K562 (cell line): ENCODE measurements at regions not wholly inside any gene's neighbourhood (a gene's known extent, or its start where the extent isn't known, plus 50 kb on each side); places are given as distances from the start of the nearest gene placed in this dataset.

Source experiments
- BCOR ChIP-seq: fragments of 450-650 bp; IDR thresholded peaks from 2 replicates; pipeline ENCODE4 v1.6.1; 2016
- CAMTA2 ChIP-seq: fragments of 250-450 bp; sonication (Bioruptor Pico); conservative IDR thresholded peaks from 2 replicates; pipeline ENCODE4 v1.5.1; 2022
- CC2D1A ChIP-seq: fragments of 450-650 bp; IDR thresholded peaks from 2 replicates; pipeline ENCODE4 v1.6.1; 2017; ENCODE audit warnings: mild to moderate bottlenecking
- E2F1 ChIP-seq: sonication (generic); formaldehyde crosslinking; IDR thresholded peaks from 2 replicates; pipeline ENCODE4 v1.8.1; 2023; ENCODE audit warnings: mild to moderate bottlenecking, missing genetic modification reagents, moderate library complexity
- FOXJ2 ChIP-seq: fragments of 200-800 bp; sonication (Bioruptor generic); IDR thresholded peaks from 2 replicates; pipeline ENCODE4 v1.6.1; 2016; ENCODE audit warnings: missing genetic modification characterization, missing compliant biosample characterization
- HCFC1 ChIP-seq: IDR thresholded peaks from 2 replicates; pipeline ENCODE4 v1.6.1; 2012; ENCODE audit warnings: low read depth, low read length, improper control_type of control experiment
- HDAC2 ChIP-seq: fragments of 450-650 bp; IDR thresholded peaks from 2 replicates; pipeline ENCODE4 v1.6.1; 2016; ENCODE audit warnings: mild to moderate bottlenecking
- JUND ChIP-seq, 2 experiments: IDR thresholded peaks; 2 replicates in 1 of 2; 3 replicates in 1 of 2; pipeline ENCODE4 v1.6.1; 2011; ENCODE audit warnings: borderline replicate concordance in 2 of 2, low read depth in 2 of 2, low read length in 2 of 2, improper control_type of control experiment in 1 of 2, missing biosample characterization in 1 of 2, missing genetic modification characterization in 1 of 2, missing genetic modification reagents in 1 of 2
- KLF16 ChIP-seq: IDR thresholded peaks from 2 replicates; pipeline ENCODE4 v1.6.1; 2016; ENCODE audit warnings: antibody characterized with exemption
- NCOR1 ChIP-seq: fragments of 450-650 bp; IDR thresholded peaks from 2 replicates; pipeline ENCODE4 v1.6.1; 2016; ENCODE audit warnings: mild to moderate bottlenecking, moderate library complexity
- PATZ1 ChIP-seq: fragments of 250-450 bp; sonication (Bioruptor Pico); IDR thresholded peaks from 2 replicates; pipeline ENCODE4 v1.5.0; 2020; ENCODE audit warnings: mild to moderate bottlenecking, borderline replicate concordance
- POLR2H ChIP-seq: IDR thresholded peaks from 2 replicates; pipeline ENCODE4 v1.6.1; 2016; ENCODE audit warnings: missing genetic modification characterization, low read depth, mild to moderate bottlenecking, control low read depth, missing compliant biosample characterization, moderate library complexity
- POU5F1 ChIP-seq: fragments of 150-350 bp; IDR thresholded peaks from 2 replicates; pipeline ENCODE4 v1.6.1; 2014; ENCODE audit warnings: borderline replicate concordance, low read length, low read depth, mild to moderate bottlenecking; ENCODE audit not compliant: partially characterized antibody
- RNF2 ChIP-seq: sonication (generic); IDR thresholded peaks from 2 replicates; pipeline ENCODE4 v1.6.1; 2016
- SETDB1 ChIP-seq: IDR thresholded peaks from one replicate; pipeline ENCODE4 v1.6.1; 2012; ENCODE audit warnings: low read length, control low read depth, inconsistent platforms
- ZBTB12 ChIP-seq: fragments of 250-450 bp; sonication (Bioruptor Pico); IDR thresholded peaks from 2 replicates; pipeline ENCODE4 v1.4.0; 2020
- ZBTB9 ChIP-seq: fragments of 450-650 bp; formaldehyde crosslinking; IDR thresholded peaks from 2 replicates; pipeline ENCODE4 v1.4.0; 2020; ENCODE audit warnings: mild to moderate bottlenecking, moderate library complexity
- ZNF121 ChIP-seq: sonication (generic); formaldehyde crosslinking; conservative IDR thresholded peaks from 2 replicates; pipeline ENCODE4 v1.8.0; 2022; ENCODE audit warnings: missing genetic modification reagents
- ZNF347 ChIP-seq: fragments of 450-650 bp; formaldehyde crosslinking; IDR thresholded peaks from 2 replicates; pipeline ENCODE4 v1.4.0; 2020; ENCODE audit warnings: low read depth, mild to moderate bottlenecking, moderate library complexity
- ZNF395 ChIP-seq: fragments of 200-800 bp; sonication (Bioruptor generic); IDR thresholded peaks from 2 replicates; pipeline ENCODE4 v1.6.1; 2017; ENCODE audit warnings: missing genetic modification characterization, missing compliant biosample characterization
- ZNF644 ChIP-seq: fragments of 200-800 bp; sonication (Bioruptor generic); IDR thresholded peaks from 2 replicates; pipeline ENCODE4 v1.6.1; 2016; ENCODE audit warnings: low read depth, missing genetic modification characterization, missing compliant biosample characterization
- ZNF830 ChIP-seq: fragments of 250-450 bp; sonication (Bioruptor Pico); IDR thresholded peaks from 2 replicates; pipeline ENCODE4 v1.5.0; 2021; ENCODE audit warnings: mild to moderate bottlenecking

GRCh38 chr9:91036826-91037510, 235.3 kb downstream of the SYK start (continued):
- TF ChIP-seq FOXJ2 (tag) (no peak), CC2D1A (peak; percentile 71; the same call in 1 of the 2 replicates), SETDB1 (no peak), HCFC1 (peak; percentile 14; the same call in 1 of the 2 replicates), POLR2H (tag) (no peak), ZNF830 (CRISPR knock-in tag) (no peak), E2F1 (CRISPR knock-in tag) (no peak), NCOR1 (peak; percentile 43; the same call in 1 of the 2 replicates), KLF16 (no peak), ZBTB9 (peak; percentile 30; the same call in 1 of the 2 replicates), CAMTA2 (no peak), ZNF121 (CRISPR knock-in tag) (no peak), BCOR (peak; percentile 55; the same call in 1 of the 2 replicates), ZNF644 (no peak), ZBTB12 (CRISPR knock-in tag) (no peak), ZNF395 (0 out of 2 replicates have a peak, but pooled peaks have one; percentile 33), JUND (IDR thresholded peaks at IDR 0.05; ENCODE audit: borderline replicate concordance, low read depth, low read length) (peak; percentile 60; the same call in 1 of the 2 replicates), JUND (tag; IDR thresholded peaks at IDR 0.05; ENCODE audit: borderline replicate concordance, low read depth, low read length) (no peak; the same call in 2 of the 3 replicates), PATZ1 (no peak), POU5F1 (no peak), HDAC2 (peak; percentile 73), ZNF347 (no peak), RNF2 (0 out of 2 replicates have a peak, but pooled peaks have one; percentile 27)
